Activated T-cell treated with anti-CD3 and anti-CD28 coated beads, Interleukin-2, amount 50 U/mL, for 4 hours (primary cell): ENCODE measurements at regions not wholly inside any gene's neighbourhood (a gene's known extent, or its start where the extent isn't known, plus 50 kb on each side); places are given as distances from the start of the nearest gene placed in this dataset.

Experiments used
- ATAC-seq, 2 donors: fragments of 200-7000 bp; cut with Tn5 transposase; one replicate each; pipeline ENCODE4 v1.10.0; 2021
- DNase-seq: peaks from one replicate; pipeline ENCODE4 v3.0.0-alpha.2; 2020
- H3K27me3 Mint-ChIP-seq: one replicate; pipeline ENCODE4 v1.8.0; 2021; ENCODE audit warnings: low read depth, mixed read lengths
- H3K36me3 Mint-ChIP-seq: one replicate; pipeline ENCODE4 v1.8.0; 2022; ENCODE audit warnings: mixed read lengths; ENCODE audit not compliant: insufficient read depth
- H3K4me1 Mint-ChIP-seq: one replicate; pipeline ENCODE4 v1.8.0; 2021; ENCODE audit warnings: low read depth, mixed read lengths
- H3K4me3 Mint-ChIP-seq: one replicate; pipeline ENCODE4 v1.8.0; 2021; ENCODE audit warnings: mild to moderate bottlenecking, moderate library complexity, mixed read lengths
- H3K9me3 Mint-ChIP-seq: one replicate; pipeline ENCODE4 v1.8.0; 2021; ENCODE audit warnings: mixed read lengths

GRCh38 chr4:41483771-41484170 is 54.2 kb upstream of the LIMCH1 start:
- no peak for DNase-seq
- Mint-ChIP-seq H3K36me3 (no peaks in the 10 kb centered on the region), H3K4me3 (no peak overlapping the region), H3K4me1 (no peaks in the 10 kb centered on the region), H3K9me3 (no peaks in the 10 kb centered on the region), H3K27me3 (no peaks in the 10 kb centered on the region)
- no peak for ATAC-seq

- Mint-ChIP-seq H3K4me3 (no peak overlapping the region), H3K4me1 (no peaks in the 10 kb centered on the region), H3K27me3 (no peaks in the 10 kb centered on the region), H3K36me3 (no peaks in the 10 kb centered on the region), H3K9me3 (no peaks in the 10 kb centered on the region)
- ATAC-seq (no peak), DNase-seq (no peak)
Observed at GRCh38 chr4:41485041-41485440, 52.9 kb upstream of the LIMCH1 start.

- peaks cover 3% of the 10 kb centered on the region for H3K9me3 Mint-ChIP-seq
- ATAC-seq (no peak), DNase-seq (no peak)
- H3K27me3 Mint-ChIP-seq = no peaks in the 10 kb centered on the region
- H3K4me1 Mint-ChIP-seq = no peaks in the 10 kb centered on the region
- no peaks in the 10 kb centered on the region for H3K36me3 Mint-ChIP-seq
- H3K4me3 Mint-ChIP-seq = no peak overlapping the region
Observed at GRCh38 chr4:41487868-41488440, 50.0 kb upstream of the LIMCH1 start.
